ENCODE measurements at regions not wholly inside any gene's neighbourhood (a gene's known extent, or its start where the extent isn't known, plus 50 kb on each side); places are given as distances from the start of the nearest gene placed in this dataset.

DNA sequence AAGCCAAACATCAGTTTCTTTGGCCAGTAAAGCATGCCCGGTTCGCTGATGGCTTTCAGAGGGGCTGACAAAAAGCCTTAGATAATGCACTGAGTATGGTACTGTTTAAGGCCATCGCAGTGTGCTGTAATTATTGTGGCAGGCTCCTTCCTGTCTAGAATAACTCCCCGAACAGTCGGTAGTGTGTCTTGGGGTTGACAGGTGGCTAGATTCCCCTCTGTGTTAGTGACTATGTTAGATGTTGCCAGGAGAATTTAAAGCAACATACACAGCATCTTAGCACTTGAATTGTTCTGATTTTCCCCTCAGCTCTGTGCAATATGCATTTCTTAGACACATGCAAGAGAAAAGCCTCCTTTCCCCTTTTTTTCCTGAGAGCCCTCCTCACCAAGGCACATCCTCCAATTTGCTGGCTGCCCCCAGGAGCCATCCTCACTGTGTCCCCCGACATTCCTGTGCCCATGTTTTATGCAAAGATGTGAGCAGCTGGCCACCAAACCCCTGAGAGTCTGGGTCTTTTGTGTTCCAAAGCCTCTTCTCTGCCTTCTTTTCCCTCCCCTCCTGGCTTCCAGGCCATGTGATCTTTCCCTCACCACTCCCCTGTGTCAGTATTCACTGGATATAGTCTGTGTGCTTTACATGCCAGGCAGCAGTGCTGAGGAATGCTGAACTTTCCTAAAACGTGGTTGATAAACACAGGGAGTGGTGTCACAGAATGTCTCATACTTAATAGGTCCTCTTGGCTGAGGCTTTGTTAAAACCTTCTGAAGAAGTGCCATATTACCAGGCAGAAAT is 331.5 kb downstream of the HRH4 start:
- DNase-seq (ENCODE audit: low spot score) = no peak

DNA sequence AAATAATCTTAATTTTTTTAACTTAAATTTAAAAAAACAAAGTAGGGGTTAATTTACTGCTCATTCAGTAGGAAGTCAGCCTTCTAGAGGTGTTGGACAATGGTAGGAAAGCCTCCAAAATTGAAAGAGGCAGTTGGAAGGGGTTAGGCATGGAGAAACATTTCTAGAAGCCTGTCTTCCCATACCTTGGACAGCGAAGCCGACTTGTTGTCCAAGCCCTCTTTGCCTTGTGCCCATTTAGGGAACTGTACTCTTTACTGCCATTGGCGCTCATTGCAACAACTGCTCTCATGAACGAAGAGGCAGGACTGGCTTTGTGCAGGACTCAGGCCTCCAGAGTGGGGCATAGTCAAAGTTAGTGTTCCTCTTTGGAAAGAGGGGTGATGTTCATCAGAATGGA is 333.3 kb downstream of the HRH4 start:
- no peak for DNase-seq (ENCODE audit: low spot score)

- DNase-seq (ENCODE audit: low spot score) = no peak
Measured at GRCh38 chr18:24795129-24795528, 334.7 kb downstream of the HRH4 start.

- DNase-seq (ENCODE audit: low spot score) = no peak
Measured at GRCh38 chr18:24797981-24798380, 337.5 kb downstream of the HRH4 start.

GRCh38 chr18:24799176-24799575 is 338.7 kb downstream of the HRH4 start:
- no peak for DNase-seq (ENCODE audit: low spot score)

DNA sequence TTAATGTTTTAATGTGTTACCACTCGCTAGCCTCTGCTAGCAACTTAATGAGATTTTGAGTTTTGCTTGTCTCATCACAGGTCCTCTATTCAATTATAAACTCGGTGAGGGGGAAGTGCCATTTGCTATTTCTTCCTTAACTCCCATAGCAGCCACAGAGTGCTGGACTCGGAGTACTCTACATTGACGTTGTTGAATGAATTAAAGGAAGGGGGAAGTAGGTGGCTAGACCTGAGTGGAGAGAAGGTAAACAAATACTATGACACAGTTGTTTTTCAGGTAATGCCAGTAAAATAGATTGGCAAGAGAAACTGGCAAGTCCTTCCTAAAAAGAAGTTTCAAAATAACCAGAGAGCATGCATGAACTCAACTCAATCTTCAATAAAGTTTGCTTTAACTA is 339.3 kb downstream of the HRH4 start:
- DNase-seq (ENCODE audit: low spot score) = no peak

- no peak for DNase-seq (ENCODE audit: low spot score)
Measured at GRCh38 chr18:24801001-24801400, 340.6 kb downstream of the HRH4 start.

- no peak for DNase-seq (ENCODE audit: low spot score)
Measured at GRCh38 chr18:24802456-24802855, 342.0 kb downstream of the HRH4 start.

DNA sequence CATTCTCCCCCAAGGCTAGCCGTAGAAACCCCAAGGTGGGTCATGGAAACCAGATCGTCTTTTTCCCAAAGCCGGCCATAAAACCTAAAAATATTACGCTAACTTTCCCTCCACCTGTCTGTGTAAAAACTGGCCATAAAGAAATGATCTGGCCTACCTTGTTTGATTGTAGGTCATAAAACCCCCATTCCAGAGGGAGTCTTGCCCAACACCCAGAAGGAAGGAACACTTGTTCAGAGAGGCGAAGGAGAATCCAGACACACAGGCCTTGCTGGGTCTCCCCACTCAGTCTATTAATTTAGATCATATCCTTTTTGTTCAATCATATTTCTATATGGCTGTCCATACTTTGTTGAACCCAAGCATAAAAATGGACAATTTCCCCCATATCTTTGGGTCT is 344.7 kb downstream of the HRH4 start:
- DNase-seq (ENCODE audit: low spot score) = no peak

GRCh38 chr18:24809173-24809950 is 348.9 kb downstream of the HRH4 start:
- no peak for DNase-seq (ENCODE audit: low spot score)

DNA sequence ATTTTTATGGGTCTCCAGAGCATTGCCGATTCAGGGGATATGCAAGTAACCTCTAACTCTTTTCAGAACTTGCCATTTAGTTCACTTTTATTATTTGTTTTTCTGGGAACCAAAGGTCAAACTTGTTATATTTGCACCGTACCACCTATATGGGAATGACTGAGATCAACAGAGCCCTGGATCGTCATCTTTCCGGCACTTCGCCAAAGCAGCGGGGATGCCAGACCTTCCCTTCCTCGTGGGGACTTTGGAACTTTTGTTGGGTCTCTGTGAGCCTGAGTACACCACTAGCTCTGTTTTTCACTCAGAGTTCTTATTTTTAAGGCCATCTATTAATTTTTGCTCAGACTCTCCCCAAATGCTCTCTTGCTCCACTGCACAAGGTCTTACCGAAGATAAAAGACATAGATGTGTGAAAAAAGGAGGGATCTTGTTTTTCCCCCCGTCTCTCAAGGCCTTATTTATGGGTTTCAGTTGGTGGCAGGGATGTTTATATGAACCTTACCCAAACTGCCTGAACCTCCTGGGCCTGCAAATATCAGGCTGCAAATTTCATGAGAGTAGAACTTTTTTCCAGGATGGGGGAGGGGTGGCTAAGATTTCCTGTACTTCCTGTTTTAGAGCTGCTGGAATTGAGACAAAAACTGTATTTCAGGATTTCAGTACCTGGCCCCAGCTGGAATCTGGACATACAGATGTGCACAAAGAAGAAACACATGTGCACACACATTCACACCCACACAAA is 350.3 kb downstream of the HRH4 start:
- no peak for DNase-seq (ENCODE audit: low spot score)

DNA sequence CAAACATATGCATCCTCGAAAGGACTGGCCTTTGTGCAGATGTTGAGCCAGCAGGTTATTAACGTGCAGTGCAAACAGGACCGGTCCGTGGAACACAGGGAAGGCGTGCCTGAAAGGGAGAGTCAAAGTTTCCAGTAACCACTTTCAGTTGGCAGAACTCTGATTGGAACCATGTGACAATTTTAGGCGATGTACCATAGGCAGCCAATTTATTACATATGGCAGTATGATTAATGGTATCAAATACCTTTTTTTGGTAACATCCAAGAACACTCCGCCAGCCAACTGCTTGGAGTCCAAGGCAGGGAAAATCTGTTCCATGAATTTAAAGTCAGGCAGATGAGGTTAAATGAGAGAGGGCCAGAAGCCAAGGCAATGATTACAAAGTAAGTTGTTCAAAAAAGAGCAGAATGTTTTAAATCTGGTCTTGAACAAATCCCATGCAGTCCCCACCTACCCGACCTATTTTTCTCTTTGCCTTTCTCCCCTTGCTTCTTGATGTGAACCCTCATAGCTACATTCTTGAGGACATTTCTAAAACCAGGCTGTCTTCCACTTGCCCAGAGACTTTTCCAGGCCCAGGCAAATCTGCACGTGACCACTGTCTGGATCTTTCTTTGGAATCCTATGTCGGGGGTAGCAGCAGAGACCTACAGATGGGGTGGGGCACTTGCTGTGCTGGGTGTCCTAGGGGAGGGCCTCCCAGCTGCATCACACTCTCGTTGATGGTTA is 351.7 kb downstream of the HRH4 start:
- no peak for DNase-seq (ENCODE audit: low spot score)

DNA sequence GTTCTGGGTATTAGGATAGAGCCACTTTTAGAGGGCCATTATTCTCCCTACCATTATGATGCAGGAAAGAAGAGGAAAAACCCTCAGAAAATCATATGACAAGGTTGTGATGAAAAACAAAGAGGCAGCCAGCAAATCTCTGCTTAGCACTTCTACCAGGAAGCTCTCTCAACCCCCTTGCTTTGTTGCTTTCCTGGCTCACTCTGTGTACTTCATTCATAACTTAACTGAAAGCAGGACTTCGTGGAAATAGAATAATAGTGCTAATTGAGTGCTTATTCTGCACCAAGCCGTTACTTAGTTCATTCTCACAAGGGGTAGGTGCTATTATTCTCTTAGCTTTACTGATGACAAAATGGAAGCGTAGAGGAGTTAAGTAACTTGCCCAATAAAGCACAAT is 354.1 kb downstream of the HRH4 start:
- DNase-seq (ENCODE audit: low spot score) = no peak

DNA sequence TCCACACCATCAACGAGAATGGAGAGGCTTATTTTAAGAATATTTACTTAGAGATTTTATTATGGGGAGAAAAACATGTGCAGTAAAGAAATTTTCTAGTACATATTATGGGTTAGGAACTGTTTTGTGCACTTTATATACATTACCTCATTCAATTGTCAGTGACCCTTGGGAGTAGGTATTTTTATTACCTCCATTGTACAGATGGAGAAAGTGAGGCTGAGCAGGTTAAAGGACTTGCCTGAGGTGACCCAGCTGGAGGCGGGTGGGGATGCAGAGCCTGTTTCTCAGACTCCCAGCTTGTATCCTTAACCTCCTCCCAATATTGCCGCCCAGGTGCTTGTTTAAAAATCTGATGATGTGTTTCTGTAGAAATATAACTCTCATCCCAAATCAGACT is 356.7 kb downstream of the HRH4 start:
- DNase-seq (ENCODE audit: low spot score) = no peak

GRCh38 chr18:24817587-24818371 is 357.3 kb downstream of the HRH4 start:
- no peak for DNase-seq (ENCODE audit: low spot score)

GRCh38 chr18:24818441-24818840 is 358.0 kb downstream of the HRH4 start:
- no peak for DNase-seq (ENCODE audit: low spot score)

GRCh38 chr18:24819141-24819890 is 358.9 kb downstream of the HRH4 start:
- no peak for DNase-seq (ENCODE audit: low spot score)

- no peak for DNase-seq (ENCODE audit: low spot score)
Measured at GRCh38 chr18:24825397-24825796, 365.0 kb downstream of the HRH4 start.

DNA sequence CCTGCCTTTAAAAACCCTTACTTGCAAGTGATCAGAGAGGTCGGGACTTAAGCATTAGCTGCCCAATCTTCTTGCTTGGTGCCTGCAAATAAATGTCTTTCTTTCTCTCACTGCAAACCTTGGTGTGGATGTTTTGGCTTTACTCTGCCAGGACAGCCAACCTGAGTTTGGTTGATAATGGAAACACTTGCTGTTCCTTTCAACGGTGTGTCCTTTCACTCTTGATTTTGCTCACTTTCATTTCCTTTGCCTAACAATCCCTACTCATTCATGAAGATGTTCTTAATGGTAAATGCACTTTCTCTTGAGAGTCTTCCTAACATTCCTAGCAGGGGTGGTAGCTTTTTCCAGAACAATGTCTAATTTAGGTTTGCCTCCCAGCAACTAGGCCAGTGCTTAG is 366.2 kb downstream of the HRH4 start:
- DNase-seq (ENCODE audit: low spot score) = no peak

GRCh38 chr18:24827501-24827900 is 367.1 kb downstream of the HRH4 start:
- no peak for DNase-seq (ENCODE audit: low spot score)

- DNase-seq (ENCODE audit: low spot score) = no peak
Measured at GRCh38 chr18:24831081-24831480, 370.6 kb downstream of the HRH4 start.
